ENCODE measurements at regions not wholly inside any gene's neighbourhood (a gene's known extent, or its start where the extent isn't known, plus 50 kb on each side); places are given as distances from the start of the nearest gene placed in this dataset.

GRCh38 chr13:27673911-27674310 lies 52.2 kb downstream of the POLR1D start:
- H2AFZ ChIP-seq (ENCODE audit: low read depth, low read length): no peak overlapping the region
- H3K9me3 ChIP-seq (ENCODE audit: insufficient read depth, low read length): no peaks in the 10 kb centered on the region
- no peak overlapping the region for H3K4me2 ChIP-seq (ENCODE audit: low read length)
- H3K4me3 ChIP-seq (ENCODE audit: low read length): no peak overlapping the region
- H3K36me3 ChIP-seq (replicated peaks; ENCODE audit: low read depth, low read length): no peaks in the 10 kb centered on the region
- no peaks in the 10 kb centered on the region for H3K79me2 ChIP-seq (ENCODE audit: low read length)
- no peaks in the 10 kb centered on the region for H3K4me1 ChIP-seq (ENCODE audit: low read length)
- H4K20me1 ChIP-seq (ENCODE audit: insufficient read depth, low read length): no peaks in the 10 kb centered on the region
- no peaks in the 10 kb centered on the region for H3K27me3 ChIP-seq (ENCODE audit: low read depth, low read length)
- no peak overlapping the region for H3K27ac ChIP-seq (ENCODE audit: low read length)
- no peak overlapping the region for H3K9ac ChIP-seq (ENCODE audit: low read length)
- no peak for TF ChIP-seq EZH2phosphoT487 (IDR thresholded peaks at IDR 0.05; ENCODE audit: low read depth)
- TF ChIP-seq, protein P1, sequence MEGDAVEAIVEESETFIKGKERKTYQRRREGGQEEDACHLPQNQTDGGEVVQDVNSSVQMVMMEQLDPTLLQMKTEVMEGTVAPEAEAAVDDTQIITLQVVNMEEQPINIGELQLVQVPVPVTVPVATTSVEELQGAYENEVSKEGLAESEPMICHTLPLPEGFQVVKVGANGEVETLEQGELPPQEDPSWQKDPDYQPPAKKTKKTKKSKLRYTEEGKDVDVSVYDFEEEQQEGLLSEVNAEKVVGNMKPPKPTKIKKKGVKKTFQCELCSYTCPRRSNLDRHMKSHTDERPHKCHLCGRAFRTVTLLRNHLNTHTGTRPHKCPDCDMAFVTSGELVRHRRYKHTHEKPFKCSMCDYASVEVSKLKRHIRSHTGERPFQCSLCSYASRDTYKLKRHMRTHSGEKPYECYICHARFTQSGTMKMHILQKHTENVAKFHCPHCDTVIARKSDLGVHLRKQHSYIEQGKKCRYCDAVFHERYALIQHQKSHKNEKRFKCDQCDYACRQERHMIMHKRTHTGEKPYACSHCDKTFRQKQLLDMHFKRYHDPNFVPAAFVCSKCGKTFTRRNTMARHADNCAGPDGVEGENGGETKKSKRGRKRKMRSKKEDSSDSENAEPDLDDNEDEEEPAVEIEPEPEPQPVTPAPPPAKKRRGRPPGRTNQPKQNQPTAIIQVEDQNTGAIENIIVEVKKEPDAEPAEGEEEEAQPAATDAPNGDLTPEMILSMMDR (IDR thresholded peaks at IDR 0.05; ENCODE audit: low read depth, low read length): no peak

DNA sequence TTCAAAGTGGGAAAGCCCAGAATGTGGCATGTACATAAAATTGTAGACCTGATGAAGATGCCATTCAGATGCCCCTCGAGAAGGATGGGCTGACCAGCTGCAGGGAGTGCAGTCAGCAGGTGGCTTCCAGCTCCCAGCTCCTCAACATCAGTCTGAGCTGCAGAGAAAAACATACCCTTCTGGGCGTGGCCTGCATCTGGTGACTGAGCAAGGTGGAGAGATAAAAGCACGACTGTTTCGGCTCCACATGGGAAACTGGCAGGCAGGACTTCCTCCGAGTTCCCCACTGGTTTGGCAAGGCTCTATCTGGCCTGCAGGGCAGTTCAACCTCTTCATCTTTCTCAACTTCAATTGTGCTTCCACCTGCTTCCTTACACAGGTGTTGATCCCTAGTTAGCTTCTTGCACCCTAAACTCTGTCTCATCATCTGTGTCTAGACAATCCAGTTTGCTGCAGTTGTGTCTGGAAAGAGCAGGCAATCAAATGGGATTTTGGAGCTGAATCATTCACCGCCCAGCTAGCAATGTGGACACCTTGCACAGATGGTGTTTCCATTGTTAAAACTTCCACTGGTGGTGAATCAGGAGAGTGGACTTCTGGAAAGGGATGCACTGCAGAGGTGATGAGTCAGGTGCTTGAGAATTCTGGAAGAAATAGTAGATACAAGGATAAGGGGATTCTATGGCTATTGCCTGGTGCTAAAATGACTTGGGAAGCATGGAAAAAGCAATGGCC lies 56.8 kb downstream of the POLR1D start:
- no peak overlapping the region for H3K27ac ChIP-seq (ENCODE audit: low read length)
- no peaks in the 10 kb centered on the region for H4K20me1 ChIP-seq (ENCODE audit: insufficient read depth, low read length)
- no peaks in the 10 kb centered on the region for H3K9me3 ChIP-seq (ENCODE audit: insufficient read depth, low read length)
- H3K4me1 ChIP-seq (ENCODE audit: low read length): no peaks in the 10 kb centered on the region
- TF ChIP-seq, protein P1 (IDR thresholded peaks at IDR 0.05; ENCODE audit: low read depth, low read length): no peak
- no peak for TF ChIP-seq EZH2phosphoT487 (IDR thresholded peaks at IDR 0.05; ENCODE audit: low read depth)
- H2AFZ ChIP-seq (ENCODE audit: low read depth, low read length): no peak overlapping the region
- H3K27me3 ChIP-seq (ENCODE audit: low read depth, low read length): peaks cover 5% of the 10 kb centered on the region; the same call in 1 of the 2 replicates
- no peaks in the 10 kb centered on the region for H3K36me3 ChIP-seq (replicated peaks; ENCODE audit: low read depth, low read length)
- no peak overlapping the region for H3K9ac ChIP-seq (ENCODE audit: low read length)
- no peaks in the 10 kb centered on the region for H3K79me2 ChIP-seq (ENCODE audit: low read length)
- no peak overlapping the region for H3K4me3 ChIP-seq (ENCODE audit: low read length)
- H3K4me2 ChIP-seq (ENCODE audit: low read length): no peak overlapping the region

DNA sequence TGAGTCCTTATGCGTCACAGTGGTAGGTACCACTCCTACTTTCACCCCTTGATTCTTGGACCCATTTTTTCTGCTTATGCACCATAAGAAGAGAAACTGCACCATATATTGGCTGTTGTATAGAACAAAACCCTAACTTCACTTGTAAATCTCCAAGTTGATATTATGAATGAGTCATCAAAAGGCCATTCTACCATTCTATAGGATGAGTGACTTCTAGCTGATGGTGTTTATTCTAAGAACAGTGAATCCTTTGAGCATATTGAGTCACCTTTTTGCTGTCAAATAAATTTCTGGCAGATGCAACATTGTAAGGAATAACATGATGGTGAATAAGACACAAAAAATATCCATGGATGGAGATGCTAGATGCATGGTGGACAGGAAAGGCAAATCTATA lies 57.7 kb downstream of the POLR1D start:
- Histone ChIP-seq H3K27ac (ENCODE audit: low read length) (no peak overlapping the region), H3K9me3 (ENCODE audit: insufficient read depth, low read length) (no peaks in the 10 kb centered on the region), H3K4me3 (ENCODE audit: low read length) (no peak overlapping the region), H3K27me3 (ENCODE audit: low read depth, low read length) (peaks cover 5% of the 10 kb centered on the region; the same call in 1 of the 2 replicates), H3K36me3 (replicated peaks; ENCODE audit: low read depth, low read length) (no peaks in the 10 kb centered on the region), H3K4me1 (ENCODE audit: low read length) (no peaks in the 10 kb centered on the region), H3K4me2 (ENCODE audit: low read length) (no peak overlapping the region), H3K9ac (ENCODE audit: low read length) (no peak overlapping the region), H3K79me2 (ENCODE audit: low read length) (no peaks in the 10 kb centered on the region), H2AFZ (ENCODE audit: low read depth, low read length) (no peak overlapping the region), H4K20me1 (ENCODE audit: insufficient read depth, low read length) (no peaks in the 10 kb centered on the region)
- TF ChIP-seq EZH2phosphoT487 (IDR thresholded peaks at IDR 0.05; ENCODE audit: low read depth): no peak
- TF ChIP-seq, protein P1 (IDR thresholded peaks at IDR 0.05; ENCODE audit: low read depth, low read length): no peak

DNA sequence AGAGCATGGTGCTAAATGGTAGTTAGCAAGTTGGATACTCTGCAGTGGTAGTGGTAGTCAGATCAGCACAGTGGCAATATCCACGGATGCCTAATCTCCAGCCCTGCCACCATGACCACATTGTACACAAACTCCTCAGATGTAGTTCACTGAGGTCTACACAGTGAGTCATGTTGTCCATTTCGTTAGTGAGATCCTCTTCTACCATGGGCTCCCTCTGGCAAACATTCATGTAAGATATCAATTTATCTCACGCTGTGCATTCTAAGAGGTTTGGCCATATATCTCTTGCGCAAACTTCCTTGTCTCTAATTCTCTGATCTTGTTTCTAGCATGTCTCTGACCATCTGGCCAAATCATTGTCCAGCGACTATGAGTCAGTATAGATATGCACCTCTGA lies 58.2 kb downstream of the POLR1D start:
- H3K79me2 ChIP-seq (ENCODE audit: low read length): no peaks in the 10 kb centered on the region
- H3K4me1 ChIP-seq (ENCODE audit: low read length): no peaks in the 10 kb centered on the region
- H3K4me3 ChIP-seq (ENCODE audit: low read length): no peak overlapping the region
- H3K9ac ChIP-seq (ENCODE audit: low read length): no peak overlapping the region
- H3K4me2 ChIP-seq (ENCODE audit: low read length): no peak overlapping the region
- no peak overlapping the region for H3K27ac ChIP-seq (ENCODE audit: low read length)
- H3K9me3 ChIP-seq (ENCODE audit: insufficient read depth, low read length): no peaks in the 10 kb centered on the region
- H4K20me1 ChIP-seq (ENCODE audit: insufficient read depth, low read length): no peaks in the 10 kb centered on the region
- peaks cover 5% of the 10 kb centered on the region; the same call in 1 of the 2 replicates for H3K27me3 ChIP-seq (ENCODE audit: low read depth, low read length)
- TF ChIP-seq, protein P1 (IDR thresholded peaks at IDR 0.05; ENCODE audit: low read depth, low read length): no peak
- TF ChIP-seq EZH2phosphoT487 (IDR thresholded peaks at IDR 0.05; ENCODE audit: low read depth): no peak
- no peaks in the 10 kb centered on the region for H3K36me3 ChIP-seq (replicated peaks; ENCODE audit: low read depth, low read length)
- H2AFZ ChIP-seq (ENCODE audit: low read depth, low read length): no peak overlapping the region
